ENCODE measurements at regions not wholly inside any gene's neighbourhood (a gene's known extent, or its start where the extent isn't known, plus 50 kb on each side); places are given as distances from the start of the nearest gene placed in this dataset.
"Not testable (repeated sequence)": the region's sequence is repeated elsewhere in the genome, so short reads cannot be mapped to it uniquely, and the experiment has no call there.

DNA sequence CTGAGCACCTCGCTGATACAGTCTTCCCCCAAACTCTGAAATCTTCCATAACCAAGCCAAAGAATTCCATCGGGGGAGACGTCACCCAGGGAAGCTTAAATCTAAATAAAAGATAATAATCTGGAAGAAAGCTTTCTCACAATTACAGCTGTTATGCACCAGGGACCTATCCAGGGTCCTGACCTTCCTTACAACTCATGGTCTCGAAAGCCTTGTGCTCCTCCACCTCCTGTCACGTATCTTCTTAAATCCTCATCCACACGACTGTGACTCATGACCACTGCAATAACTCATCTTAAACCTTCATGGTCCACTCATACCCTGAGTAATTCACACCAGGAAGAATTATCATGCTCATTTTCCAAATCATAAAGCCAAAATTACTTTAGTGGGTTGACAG, 166.8 kb upstream of the FRG1 start:
- no peak for DNase-seq (ENCODE audit: low spot score)

GRCh38 chr4:189779281-189779980, 161.2 kb upstream of the FRG1 start:
- DNase-seq (ENCODE audit: low spot score) = no peak

DNA sequence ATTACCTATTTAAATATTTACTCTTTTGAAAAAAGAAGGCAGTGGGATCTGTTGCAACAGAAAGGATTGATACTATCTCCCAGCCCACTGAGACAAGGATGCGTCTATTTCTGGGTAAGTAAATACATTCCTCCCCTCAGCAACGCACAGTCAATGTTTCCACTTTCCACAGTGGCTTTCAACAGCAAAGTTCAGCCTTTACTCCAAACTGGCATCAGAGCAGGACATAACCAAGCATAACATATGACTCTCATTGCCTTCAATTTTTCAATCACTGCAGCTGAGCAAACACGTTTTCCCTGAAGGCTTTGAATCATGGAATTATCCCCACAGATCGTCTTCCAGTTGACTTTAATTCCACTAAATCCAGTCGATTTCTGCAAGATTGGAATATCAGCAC, 160.3 kb upstream of the FRG1 start:
- no peak for DNase-seq (ENCODE audit: low spot score)

DNA sequence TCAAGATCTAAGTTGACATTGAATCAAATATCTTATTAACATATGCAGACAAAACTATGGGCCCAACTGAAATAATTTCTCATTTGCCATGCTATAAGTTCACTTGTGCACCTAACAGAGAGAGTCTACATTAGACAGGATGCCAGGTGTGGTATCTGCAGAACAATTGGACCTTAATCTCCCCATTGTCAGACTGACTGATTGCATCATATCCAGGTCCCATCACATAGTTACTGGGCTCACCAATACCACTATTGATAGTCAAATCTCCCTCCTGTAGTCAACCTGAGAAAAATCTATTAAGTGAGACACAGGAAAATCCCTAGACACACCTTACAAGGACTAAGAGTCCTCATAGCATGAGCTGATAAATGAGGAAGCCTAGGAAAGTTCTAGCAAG, 156.0 kb upstream of the FRG1 start:
- no peak for DNase-seq (ENCODE audit: low spot score)

DNA sequence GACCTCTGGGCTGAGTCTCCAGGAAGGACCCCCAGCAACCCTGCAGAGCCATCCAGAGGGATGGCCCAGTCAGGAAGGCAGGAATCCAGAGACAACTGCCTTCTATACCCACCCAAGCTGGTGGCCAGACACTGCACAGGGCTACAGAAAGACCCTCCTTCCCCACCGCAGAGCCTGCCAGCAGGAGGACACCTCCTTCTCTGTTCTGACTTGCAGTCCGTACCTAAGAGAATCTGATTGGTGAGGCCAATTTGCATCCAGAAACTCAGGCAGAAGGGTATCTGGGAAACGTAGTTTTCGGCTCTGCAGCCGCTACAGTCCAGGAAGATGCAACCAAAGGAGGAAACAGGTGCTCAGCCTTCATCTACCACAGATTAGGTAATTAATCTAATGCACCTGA, 155.4 kb upstream of the FRG1 start:
- no peak for DNase-seq (ENCODE audit: low spot score)

- no peak for DNase-seq (ENCODE audit: low spot score)
These were observed 154.2 kb upstream of the FRG1 start for GRCh38 chr4:189786447-189786846.

GRCh38 chr4:189787216-189788031, 153.2 kb upstream of the FRG1 start:
- no peak for DNase-seq (ENCODE audit: low spot score)

GRCh38 chr4:189792924-189793618, 147.6 kb upstream of the FRG1 start:
- peak; percentile 45 for DNase-seq (ENCODE audit: low spot score)

GRCh38 chr4:189800545-189801088, 140.1 kb upstream of the FRG1 start:
- no peak for DNase-seq (ENCODE audit: low spot score)

DNA sequence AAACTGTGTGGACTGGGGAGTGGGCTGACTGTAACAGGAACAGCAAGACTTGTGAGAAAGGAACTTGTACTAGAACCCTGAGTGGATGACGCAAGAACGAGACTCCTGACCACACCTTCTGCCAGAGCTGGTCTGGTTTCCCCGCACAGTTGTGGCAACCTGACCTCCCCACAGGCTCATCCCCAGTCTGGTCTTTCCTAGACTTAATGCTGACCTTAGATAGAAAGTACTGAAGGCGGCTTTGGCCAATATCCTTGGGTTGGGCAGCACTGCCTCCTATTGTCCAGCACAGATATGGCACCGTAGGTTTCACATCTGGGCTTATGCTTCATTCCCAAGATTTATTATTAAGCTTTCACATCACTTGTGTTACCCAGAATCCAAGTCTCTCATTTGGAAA, 137.8 kb upstream of the FRG1 start:
- DNase-seq (ENCODE audit: low spot score) = no peak

DNA sequence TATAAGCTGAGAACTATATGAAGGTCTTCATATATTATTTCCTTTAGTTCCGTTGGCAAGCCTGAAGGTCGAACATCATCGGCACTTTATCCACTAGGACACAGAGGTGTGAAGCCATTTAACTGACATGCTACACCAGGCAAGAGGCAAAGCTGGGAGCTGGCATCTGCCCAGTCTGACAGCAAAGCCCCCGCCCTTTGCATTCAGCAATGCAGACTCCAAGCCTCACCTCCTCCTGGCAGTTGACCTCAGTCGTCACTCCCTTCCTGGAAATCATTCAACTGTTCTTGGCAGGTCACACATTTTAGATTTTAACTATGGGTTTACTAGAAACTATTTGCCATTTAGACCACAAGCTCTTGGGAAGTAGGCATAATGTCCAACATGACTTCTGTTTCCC, 135.8 kb upstream of the FRG1 start:
- no peak for DNase-seq (ENCODE audit: low spot score)

DNA sequence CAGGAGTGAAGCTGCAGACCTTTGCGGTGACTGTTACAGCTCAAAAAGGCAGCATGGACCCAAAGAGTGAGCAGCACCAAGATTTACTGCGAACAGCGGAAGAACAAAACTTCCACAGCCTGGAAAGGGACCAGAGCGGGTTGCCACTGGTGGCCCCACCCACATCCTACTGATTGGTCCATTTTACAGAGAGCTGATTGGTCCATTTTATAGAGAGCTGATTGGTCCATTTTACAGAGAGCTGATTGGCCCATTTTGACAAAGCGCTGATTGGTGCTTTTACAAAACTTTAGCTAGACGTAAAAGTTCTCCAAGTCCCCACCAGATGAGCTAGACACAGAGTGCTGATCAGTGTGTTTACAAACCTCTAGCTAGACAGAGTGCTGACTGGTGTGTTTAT, 134.2 kb upstream of the FRG1 start:
- DNase-seq (ENCODE audit: low spot score) = no peak

- no peak for DNase-seq (ENCODE audit: low spot score)
These were observed 133.6 kb upstream of the FRG1 start for GRCh38 chr4:189807031-189807430.

- DNase-seq (ENCODE audit: low spot score) = no peak
These were observed 131.4 kb upstream of the FRG1 start for GRCh38 chr4:189809241-189809735.

GRCh38 chr4:189809839-189810238, 130.8 kb upstream of the FRG1 start:
- no peak for DNase-seq (ENCODE audit: low spot score)

- not testable (repeated sequence) for DNase-seq (ENCODE audit: low spot score)
These were observed 130.1 kb upstream of the FRG1 start for GRCh38 chr4:189810318-189811181.

DNA sequence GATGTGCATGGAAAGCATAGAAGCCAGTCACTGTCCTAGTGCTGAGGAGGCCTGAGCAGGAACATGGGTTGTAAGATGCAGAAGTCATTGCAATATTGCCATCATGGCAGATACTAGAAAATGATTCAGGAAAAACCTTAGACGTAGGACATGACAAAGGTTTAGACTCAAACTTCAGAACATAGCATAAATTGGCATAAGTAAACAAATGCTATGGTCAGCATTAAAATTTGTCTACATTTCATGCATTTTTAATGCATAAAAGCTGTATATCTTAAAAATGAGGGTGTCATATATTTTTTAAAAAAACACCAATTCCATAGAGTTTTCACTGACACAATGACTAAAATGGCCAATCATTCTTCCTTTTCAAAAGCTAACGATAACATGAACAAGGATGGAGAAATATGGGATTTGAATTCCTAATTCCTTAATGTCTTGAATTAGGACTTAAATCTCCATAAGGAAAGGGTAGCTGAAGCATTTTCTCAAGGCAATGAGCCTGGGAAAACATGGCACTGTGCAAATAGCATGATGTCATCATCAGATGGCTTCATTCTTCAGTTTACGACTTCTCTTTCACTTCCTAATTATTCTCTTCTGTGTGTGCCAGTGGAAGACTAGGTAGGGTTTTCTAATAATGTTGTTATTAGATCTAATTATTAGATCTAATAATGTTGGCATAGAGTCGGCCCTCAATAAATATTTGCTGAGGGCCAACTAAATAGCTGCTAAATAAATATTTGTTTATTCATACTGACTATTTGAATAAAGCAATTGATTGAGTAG, 125.1 kb upstream of the FRG1 start:
- DNase-seq (ENCODE audit: low spot score) = no peak

- DNase-seq (ENCODE audit: low spot score) = no peak
These were observed 118.3 kb upstream of the FRG1 start for GRCh38 chr4:189822326-189822725.

DNA sequence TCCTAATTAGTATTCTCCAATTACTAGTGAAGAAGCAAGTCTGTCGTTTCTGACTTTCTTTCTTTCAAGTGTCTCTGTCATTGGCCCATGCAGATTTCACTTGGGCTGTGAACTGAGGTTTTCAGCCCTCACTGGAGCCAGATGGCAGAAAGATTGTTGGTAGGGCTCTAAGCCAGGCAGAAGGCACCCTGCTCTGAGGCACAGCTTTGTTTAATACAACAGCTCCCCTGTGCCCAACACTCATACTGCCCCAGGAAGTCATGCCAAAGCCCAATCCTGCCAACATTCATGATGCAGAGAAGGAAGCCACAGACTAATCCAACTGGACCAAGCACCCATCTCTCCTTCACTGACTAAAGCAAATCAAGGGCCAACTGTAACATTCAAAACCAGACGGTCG, 117.1 kb upstream of the FRG1 start:
- no peak for DNase-seq (ENCODE audit: low spot score)

DNA sequence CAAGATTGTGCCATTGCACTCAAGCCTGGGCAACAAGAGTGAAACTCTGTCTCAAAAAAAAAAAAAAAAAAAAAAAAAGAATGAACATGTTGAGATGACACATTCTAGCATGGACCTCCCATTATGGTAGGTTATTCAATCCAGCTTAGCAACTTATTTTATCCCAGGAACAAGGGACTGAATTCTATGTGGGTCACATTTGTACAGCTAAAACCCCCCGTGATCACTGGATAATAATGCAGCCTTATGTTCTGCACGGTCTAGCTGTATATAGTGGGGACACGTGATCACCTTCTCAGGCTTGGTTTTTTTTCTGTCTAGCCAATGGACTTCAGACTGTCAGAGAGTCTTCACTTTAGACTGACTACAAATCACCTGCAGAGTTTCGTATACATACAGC, 115.2 kb upstream of the FRG1 start:
- no peak for DNase-seq (ENCODE audit: low spot score)

DNA sequence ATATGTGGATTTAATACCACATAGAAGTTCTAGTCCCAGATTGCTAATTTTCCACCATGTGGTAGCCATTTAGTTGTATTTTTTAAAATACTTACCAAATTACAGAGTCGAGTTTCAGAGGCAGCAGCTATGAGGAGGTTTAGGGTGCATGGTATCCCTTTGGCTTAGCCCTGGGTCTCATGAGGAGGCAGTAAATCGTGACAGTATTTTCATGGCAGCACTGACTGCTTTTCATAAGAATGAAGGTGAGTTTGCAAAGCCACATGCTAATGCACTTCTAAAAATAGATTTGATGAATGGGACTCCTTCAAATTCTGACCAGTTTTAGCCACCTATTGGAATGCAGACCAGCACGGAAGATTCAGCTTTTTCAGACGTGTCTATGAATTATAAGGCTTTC, 114.0 kb upstream of the FRG1 start:
- DNase-seq (ENCODE audit: low spot score) = no peak
